HFFc6 (cell line): ENCODE measurements at regions not wholly inside any gene's neighbourhood (a gene's known extent, or its start where the extent isn't known, plus 50 kb on each side); places are given as distances from the start of the nearest gene placed in this dataset.

Experiments used
- DNase-seq: peaks from one replicate; pipeline ENCODE4 v3.0.0-alpha.2; 2018
- H3K27ac Mint-ChIP-seq: 2 replicates; pipeline ENCODE4 v1.8.0; 2020; ENCODE audit warnings: mild to moderate bottlenecking, mixed read lengths
- H3K27me3 Mint-ChIP-seq: 2 replicates; pipeline ENCODE4 v1.8.0; 2021; ENCODE audit warnings: mild to moderate bottlenecking, moderate library complexity, mixed read lengths; ENCODE audit not compliant: insufficient read depth
- H3K36me3 Mint-ChIP-seq: 2 replicates; pipeline ENCODE4 v1.8.0; 2021; ENCODE audit warnings: low read depth, mixed read lengths
- H3K4me1 Mint-ChIP-seq: 2 replicates; pipeline ENCODE4 v1.8.0; 2020; ENCODE audit warnings: low read depth, mixed read lengths
- H3K4me3 Mint-ChIP-seq: 2 replicates; pipeline ENCODE4 v1.8.0; 2020; ENCODE audit warnings: mild to moderate bottlenecking, moderate library complexity, mixed read lengths
- H3K9me3 Mint-ChIP-seq: 2 replicates; pipeline ENCODE4 v1.8.0; 2020; ENCODE audit warnings: mild to moderate bottlenecking, mixed read lengths
- CTCF ChIP-seq: fragments of 200-600 bp; sonication (generic); IDR thresholded peaks from 2 replicates; pipeline ENCODE4 v1.5.0; 2021; ENCODE audit warnings: antibody characterized with exemption, mild to moderate bottlenecking

GRCh38 chr2:71865391-71865965 lies 282.2 kb downstream of the CYP26B1 start:
- Mint-ChIP-seq H3K4me3 (no peak overlapping the region), H3K9me3 (no peaks in the 10 kb centered on the region), H3K27me3 (peaks cover 49% of the 10 kb centered on the region), H3K27ac (no peak overlapping the region), H3K4me1 (peaks cover 5% of the 10 kb centered on the region; the same call in 1 of the 2 replicates), H3K36me3 (no peaks in the 10 kb centered on the region)
- no peak for TF ChIP-seq CTCF
- DNase-seq, result no peak

- peaks cover 52% of the 10 kb centered on the region for H3K27me3 Mint-ChIP-seq
- no peak for DNase-seq
- no peaks in the 10 kb centered on the region for H3K36me3 Mint-ChIP-seq
- H3K9me3 Mint-ChIP-seq, result no peaks in the 10 kb centered on the region
- H3K27ac Mint-ChIP-seq, result no peak overlapping the region
- peaks cover 5% of the 10 kb centered on the region; the same call in 1 of the 2 replicates for H3K4me1 Mint-ChIP-seq
- no peak for TF ChIP-seq CTCF
- H3K4me3 Mint-ChIP-seq, result no peak overlapping the region
Measured at GRCh38 chr2:71864085-71864484, 283.6 kb downstream of the CYP26B1 start.

GRCh38 chr2:71863396-71863795 lies 284.3 kb downstream of the CYP26B1 start:
- DNase-seq, result no peak
- no peak for TF ChIP-seq CTCF
- Mint-ChIP-seq H3K27ac (no peak overlapping the region), H3K4me3 (no peak overlapping the region), H3K27me3 (peaks cover 48% of the 10 kb centered on the region), H3K36me3 (no peaks in the 10 kb centered on the region), H3K9me3 (no peaks in the 10 kb centered on the region), H3K4me1 (peaks cover 5% of the 10 kb centered on the region; the same call in 1 of the 2 replicates)

- TF ChIP-seq CTCF, result no peak
- DNase-seq, result no peak
- Mint-ChIP-seq H3K9me3 (no peaks in the 10 kb centered on the region), H3K4me1 (peaks cover 5% of the 10 kb centered on the region; the same call in 1 of the 2 replicates), H3K27me3 (peaks cover 44% of the 10 kb centered on the region), H3K27ac (no peak overlapping the region), H3K36me3 (no peaks in the 10 kb centered on the region), H3K4me3 (no peak overlapping the region)
Measured at GRCh38 chr2:71862921-71863320, 284.7 kb downstream of the CYP26B1 start.

GRCh38 chr2:71861186-71862160 lies 286.2 kb downstream of the CYP26B1 start:
- DNase-seq, result no peak

More at GRCh38 chr2:71861186-71862160, 286.2 kb downstream of the CYP26B1 start:
- Mint-ChIP-seq H3K4me3 (no peak overlapping the region), H3K36me3 (no peaks in the 10 kb centered on the region), H3K27ac (no peak overlapping the region), H3K27me3 (peaks cover 49% of the 10 kb centered on the region), H3K4me1 (peaks cover 5% of the 10 kb centered on the region; the same call in 1 of the 2 replicates), H3K9me3 (no peaks in the 10 kb centered on the region)
- no peak for TF ChIP-seq CTCF
